IPS-20b (cell line): ENCODE measurements at regions not wholly inside any gene's neighbourhood (a gene's known extent, or its start where the extent isn't known, plus 50 kb on each side); places are given as distances from the start of the nearest gene placed in this dataset.
"Not testable (repeated sequence)": the region's sequence is repeated elsewhere in the genome, so short reads cannot be mapped to it uniquely, and the experiment has no call there.

Experiments
- H3K27ac ChIP-seq: one replicate; pipeline ENCODE4 v1.5.1; 2013; ENCODE audit warnings: low read length
- H3K27me3 ChIP-seq: 2 replicates; pipeline ENCODE4 v1.6.1; 2013; ENCODE audit warnings: mild to moderate bottlenecking, low read length, inconsistent platforms; ENCODE audit not compliant: insufficient read depth
- H3K36me3 ChIP-seq: 2 replicates; pipeline ENCODE4 v1.6.1; 2013; ENCODE audit warnings: low read depth, mild to moderate bottlenecking, inconsistent platforms, low read length, moderate library complexity; ENCODE audit not compliant: insufficient read depth
- H3K4me1 ChIP-seq: 2 replicates; pipeline ENCODE4 v1.6.1; 2013; ENCODE audit warnings: mild to moderate bottlenecking, control low read depth, inconsistent platforms, low read length, moderate library complexity; ENCODE audit not compliant: insufficient read depth
- H3K4me3 ChIP-seq: 2 replicates; pipeline ENCODE4 v1.5.1; 2013; ENCODE audit warnings: mild to moderate bottlenecking, low read length, inconsistent platforms
- H3K9ac ChIP-seq: 2 replicates; pipeline ENCODE4 v1.6.1; 2013; ENCODE audit warnings: low read depth, mild to moderate bottlenecking, inconsistent platforms, low read length, moderate library complexity
- H3K9me3 ChIP-seq: 2 replicates; pipeline ENCODE4 v1.6.1; 2013; ENCODE audit warnings: mild to moderate bottlenecking, low read depth, low read length, inconsistent platforms; ENCODE audit not compliant: insufficient read depth

GRCh38 chr1:115506518-115506917 is 135.3 kb upstream of the VANGL1 start:
- Histone ChIP-seq H3K4me3 (no peak overlapping the region), H3K36me3 (no peaks in the 10 kb centered on the region), H3K9me3 (no peaks in the 10 kb centered on the region), H3K4me1 (peaks cover 6% of the 10 kb centered on the region; the same call in 1 of the 2 replicates), H3K27me3 (no peaks in the 10 kb centered on the region), H3K9ac (no peak overlapping the region), H3K27ac (no peak overlapping the region)

DNA sequence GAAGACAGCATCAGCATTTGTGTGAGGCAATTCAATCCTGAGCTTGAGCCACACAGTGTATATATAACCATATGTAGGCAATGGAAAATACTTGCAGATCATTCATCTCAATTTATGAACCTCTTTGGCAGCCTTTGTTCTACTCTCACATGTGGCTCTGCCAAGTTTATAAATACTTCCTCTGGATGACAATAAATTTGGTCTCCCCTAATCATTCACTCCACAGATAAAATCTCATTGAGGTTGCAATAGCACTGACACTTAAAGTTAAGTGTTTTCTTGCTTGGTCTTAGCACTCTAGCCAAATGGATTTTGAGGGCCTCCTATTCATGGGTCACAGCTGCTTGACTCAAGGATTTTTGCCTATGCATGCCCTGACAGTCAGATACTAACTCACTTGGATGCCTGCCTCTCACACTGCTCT is 136.6 kb upstream of the VANGL1 start:
- Histone ChIP-seq H3K4me3 (no peak overlapping the region), H3K9ac (no peak overlapping the region), H3K27me3 (no peaks in the 10 kb centered on the region), H3K9me3 (no peaks in the 10 kb centered on the region), H3K27ac (no peak overlapping the region), H3K36me3 (no peaks in the 10 kb centered on the region), H3K4me1 (peaks cover 6% of the 10 kb centered on the region; the same call in 1 of the 2 replicates)

DNA sequence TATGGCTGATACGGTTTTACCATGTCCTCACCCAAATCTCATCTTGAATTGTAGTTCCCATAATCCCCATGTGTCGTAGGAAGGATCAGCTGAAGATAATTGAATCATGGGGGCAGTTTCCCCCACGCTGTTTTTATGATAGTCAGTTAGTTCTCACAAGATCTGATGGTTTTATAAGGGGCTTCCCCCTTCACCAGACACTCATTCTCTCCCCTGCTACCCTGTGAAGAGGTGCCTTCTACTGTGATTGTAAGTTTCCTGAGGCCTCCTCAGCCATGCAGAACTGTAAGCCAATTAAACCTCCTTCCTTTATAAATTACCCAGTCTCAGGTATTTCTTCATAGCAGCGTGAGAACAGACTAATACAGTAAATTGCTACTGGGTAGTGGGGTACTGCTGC is 139.6 kb upstream of the VANGL1 start:
- H3K4me1 ChIP-seq, H3K4me3 ChIP-seq, H3K9ac ChIP-seq, H3K27ac ChIP-seq, H3K9me3 ChIP-seq, H3K27me3 ChIP-seq, H3K36me3 ChIP-seq: not testable (repeated sequence)

GRCh38 chr1:115501476-115501875 is 140.3 kb upstream of the VANGL1 start:
- H3K4me3 ChIP-seq: no peak overlapping the region
- H3K9ac ChIP-seq: no peak overlapping the region
- no peaks in the 10 kb centered on the region for H3K4me1 ChIP-seq
- no peaks in the 10 kb centered on the region for H3K27me3 ChIP-seq
- no peaks in the 10 kb centered on the region for H3K36me3 ChIP-seq
- no peaks in the 10 kb centered on the region for H3K9me3 ChIP-seq
- H3K27ac ChIP-seq: no peak overlapping the region

GRCh38 chr1:115499253-115499652 is 142.5 kb upstream of the VANGL1 start:
- Histone ChIP-seq H3K4me1 (no peaks in the 10 kb centered on the region), H3K27me3 (no peaks in the 10 kb centered on the region), H3K9ac (no peak overlapping the region), H3K36me3 (no peaks in the 10 kb centered on the region), H3K4me3 (no peak overlapping the region), H3K9me3 (no peaks in the 10 kb centered on the region), H3K27ac (no peak overlapping the region)

- Histone ChIP-seq H3K4me3 (no peak overlapping the region), H3K27ac (no peak overlapping the region), H3K27me3 (no peaks in the 10 kb centered on the region), H3K9me3 (no peaks in the 10 kb centered on the region), H3K4me1 (peaks cover 4% of the 10 kb centered on the region; the same call in 1 of the 2 replicates), H3K36me3 (no peaks in the 10 kb centered on the region), H3K9ac (no peak overlapping the region)
These were observed 144.8 kb upstream of the VANGL1 start for GRCh38 chr1:115496904-115497527.

- Histone ChIP-seq H3K27ac (no peak overlapping the region), H3K27me3 (no peaks in the 10 kb centered on the region), H3K9me3 (no peaks in the 10 kb centered on the region), H3K4me1 (peaks cover 4% of the 10 kb centered on the region; the same call in 1 of the 2 replicates), H3K9ac (no peak overlapping the region), H3K4me3 (no peak overlapping the region), H3K36me3 (no peaks in the 10 kb centered on the region)
These were observed 146.1 kb upstream of the VANGL1 start for GRCh38 chr1:115495625-115496024.

DNA sequence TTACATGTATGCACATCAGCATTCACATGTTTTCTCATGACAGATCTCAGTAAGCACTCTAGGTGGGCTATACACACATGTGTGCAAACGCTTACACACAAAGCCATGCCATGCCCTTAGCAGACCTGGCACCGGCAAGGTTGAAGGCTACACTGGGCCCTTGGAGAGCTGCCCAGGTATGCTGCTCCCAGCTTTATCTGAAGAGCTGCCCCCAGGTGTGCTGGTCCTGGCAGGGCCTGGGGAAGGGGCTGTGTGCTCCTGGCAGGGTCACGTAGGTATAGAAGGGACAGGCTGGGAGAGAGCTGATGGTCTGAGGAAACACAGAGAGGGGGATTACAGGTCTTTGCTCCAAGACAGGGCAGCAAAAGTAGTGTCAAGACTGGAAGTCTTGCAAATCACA is 146.7 kb upstream of the VANGL1 start:
- Histone ChIP-seq H3K9ac (no peak overlapping the region), H3K9me3 (no peaks in the 10 kb centered on the region), H3K4me1 (peaks cover 4% of the 10 kb centered on the region; the same call in 1 of the 2 replicates), H3K27ac (no peak overlapping the region), H3K27me3 (no peaks in the 10 kb centered on the region), H3K4me3 (no peak overlapping the region), H3K36me3 (no peaks in the 10 kb centered on the region)

- no peak overlapping the region for H3K27ac ChIP-seq
- H3K9me3 ChIP-seq: no peaks in the 10 kb centered on the region
- H3K4me1 ChIP-seq: peaks cover 4% of the 10 kb centered on the region; the same call in 1 of the 2 replicates
- no peaks in the 10 kb centered on the region for H3K36me3 ChIP-seq
- H3K27me3 ChIP-seq: no peaks in the 10 kb centered on the region
- no peak overlapping the region for H3K9ac ChIP-seq
- H3K4me3 ChIP-seq: no peak overlapping the region
These were observed 147.9 kb upstream of the VANGL1 start for GRCh38 chr1:115493834-115494233.

DNA sequence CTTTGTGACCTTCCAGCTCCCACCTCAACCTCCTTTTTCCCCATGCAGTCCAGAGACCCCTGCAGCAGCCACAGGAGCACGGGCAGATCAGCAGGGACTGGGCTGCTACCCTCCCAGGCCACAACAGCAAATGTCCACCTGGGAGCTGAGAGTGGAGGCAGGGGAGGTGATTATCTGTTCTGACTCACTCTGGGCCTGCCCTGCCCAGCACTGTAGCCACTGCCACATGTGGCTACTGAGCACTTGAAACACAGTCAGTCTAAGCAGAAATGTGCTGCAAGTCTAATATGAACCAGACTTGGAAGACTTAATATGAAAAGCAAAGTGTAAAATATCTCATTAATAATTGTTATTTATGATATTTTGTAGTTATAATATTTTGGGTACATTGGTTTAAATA is 148.9 kb upstream of the VANGL1 start:
- Histone ChIP-seq H3K27ac (no peak overlapping the region), H3K4me3 (no peak overlapping the region), H3K36me3 (no peaks in the 10 kb centered on the region), H3K4me1 (peaks cover 4% of the 10 kb centered on the region; the same call in 1 of the 2 replicates), H3K27me3 (no peaks in the 10 kb centered on the region), H3K9me3 (no peaks in the 10 kb centered on the region), H3K9ac (no peak overlapping the region)

- Histone ChIP-seq H3K36me3 (no peaks in the 10 kb centered on the region), H3K27me3 (no peaks in the 10 kb centered on the region), H3K4me3 (no peak overlapping the region), H3K4me1 (peaks cover 4% of the 10 kb centered on the region; the same call in 1 of the 2 replicates), H3K9ac (no peak overlapping the region), H3K9me3 (no peaks in the 10 kb centered on the region), H3K27ac (no peak overlapping the region)
These were observed 149.7 kb upstream of the VANGL1 start for GRCh38 chr1:115492019-115492595.

DNA sequence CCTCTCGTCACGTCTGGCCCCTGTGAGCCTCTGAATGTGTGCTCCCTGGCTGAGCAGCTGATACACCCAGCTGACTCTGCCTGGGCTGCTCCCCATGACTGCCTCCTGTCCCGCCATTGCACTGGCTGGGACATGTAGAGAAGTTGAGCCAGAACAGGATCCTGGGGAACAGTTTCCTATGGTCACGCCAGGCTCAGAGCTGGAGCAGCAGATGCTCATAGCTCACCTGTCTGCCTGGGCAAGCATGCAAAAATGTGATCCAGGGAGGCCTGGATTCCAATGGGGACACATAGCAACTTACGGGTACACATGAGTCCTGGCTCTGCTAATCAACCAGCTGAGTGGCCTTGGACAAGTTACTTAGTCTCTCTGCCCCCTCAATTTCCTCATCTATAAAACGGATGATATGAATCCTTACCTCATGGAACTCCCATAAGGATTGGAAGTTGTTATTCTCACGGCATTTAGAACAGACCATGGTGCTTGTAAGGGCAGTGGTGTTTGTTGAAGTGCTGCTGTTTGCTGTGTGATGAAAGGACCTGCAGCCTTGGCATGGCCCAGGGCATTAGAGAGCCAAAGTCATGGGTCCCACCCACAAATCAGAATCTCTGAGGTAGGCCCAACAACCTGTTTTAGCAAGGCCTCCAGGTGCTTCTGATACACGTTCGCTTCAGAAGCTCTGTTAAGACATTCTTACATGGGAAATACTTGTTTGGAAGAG is 150.3 kb upstream of the VANGL1 start:
- Histone ChIP-seq H3K36me3 (no peaks in the 10 kb centered on the region), H3K27ac (no peak overlapping the region), H3K9ac (no peak overlapping the region), H3K4me1 (peaks cover 4% of the 10 kb centered on the region; the same call in 1 of the 2 replicates), H3K9me3 (no peaks in the 10 kb centered on the region), H3K27me3 (no peaks in the 10 kb centered on the region), H3K4me3 (no peak overlapping the region)
